ENCODE measurements at regions not wholly inside any gene's neighbourhood (a gene's known extent, or its start where the extent isn't known, plus 50 kb on each side); places are given as distances from the start of the nearest gene placed in this dataset.

- no peak for DNase-seq (ENCODE audit: low spot score)
- BruUV-seq (replicated peaks), result no TSS peak
- Histone ChIP-seq H3K36me3 (ENCODE audit: insufficient read depth, low read length, poor library complexity, severe bottlenecking) (no peaks in the 10 kb centered on the region), H3K4me1 (ENCODE audit: insufficient read depth, low read length, poor library complexity, severe bottlenecking) (no peaks in the 10 kb centered on the region), H3K27ac (ENCODE audit: low read depth, low read length, poor library complexity, severe bottlenecking) (no peak overlapping the region), H3K27me3 (replicated peaks; ENCODE audit: insufficient read depth, low read depth, low read length, poor library complexity) (peaks cover 7% of the 10 kb centered on the region), H3K4me3 (ENCODE audit: low read depth, low read length, poor library complexity, severe bottlenecking) (no peak overlapping the region), H3K9me3 (ENCODE audit: low read depth, low read length, poor library complexity, severe bottlenecking) (no peaks in the 10 kb centered on the region)
- TF ChIP-seq EZH2 (IDR thresholded peaks at IDR 0.05; ENCODE audit: borderline replicate concordance, low read depth, low read length, poor library complexity, severe bottlenecking) (no peak), CTCF (conservative IDR thresholded peaks at IDR 0.05; ENCODE audit: low read depth, low read length) (no peak)
- intact Hi-C loops (cut with micrococcal nuclease; ENCODE audit: unreplicated experiment), result no loop called here
- CTCF ChIA-PET, result no interaction called here
- POLR2A ChIA-PET (ENCODE audit: low non-redundant PET), result no interaction called here
These were observed 85.3 kb upstream of the STC2 start for GRCh38 chr5:173413471-173413982.

- intact Hi-C loops (cut with micrococcal nuclease; ENCODE audit: unreplicated experiment), result no loop called here
- ChIA-PET CTCF (no interaction called here), POLR2A (ENCODE audit: low non-redundant PET) (no interaction called here)
- H3K4me1 ChIP-seq (ENCODE audit: insufficient read depth, low read length, poor library complexity, severe bottlenecking), result no peaks in the 10 kb centered on the region
- TF ChIP-seq EZH2 (IDR thresholded peaks at IDR 0.05; ENCODE audit: borderline replicate concordance, low read depth, low read length, poor library complexity, severe bottlenecking) (no peak), CTCF (conservative IDR thresholded peaks at IDR 0.05; ENCODE audit: low read depth, low read length) (no peak)
- H3K4me3 ChIP-seq (ENCODE audit: low read depth, low read length, poor library complexity, severe bottlenecking), result no peak overlapping the region
- no peaks in the 10 kb centered on the region for H3K9me3 ChIP-seq (ENCODE audit: low read depth, low read length, poor library complexity, severe bottlenecking)
- H3K36me3 ChIP-seq (ENCODE audit: insufficient read depth, low read length, poor library complexity, severe bottlenecking), result no peaks in the 10 kb centered on the region
- DNase-seq (ENCODE audit: low spot score), result no peak
- H3K27ac ChIP-seq (ENCODE audit: low read depth, low read length, poor library complexity, severe bottlenecking), result no peak overlapping the region
- BruUV-seq (replicated peaks), result no TSS peak
- H3K27me3 ChIP-seq (replicated peaks; ENCODE audit: insufficient read depth, low read depth, low read length, poor library complexity), result peaks cover 7% of the 10 kb centered on the region
These were observed 84.4 kb upstream of the STC2 start for GRCh38 chr5:173412566-173412965.

- ChIA-PET POLR2A (ENCODE audit: low non-redundant PET) (no interaction called here), CTCF (no interaction called here)
- TF ChIP-seq EZH2 (IDR thresholded peaks at IDR 0.05; ENCODE audit: borderline replicate concordance, low read depth, low read length, poor library complexity, severe bottlenecking), result no peak
- TF ChIP-seq CTCF (conservative IDR thresholded peaks at IDR 0.05; ENCODE audit: low read depth, low read length), result no peak
- H3K36me3 ChIP-seq (ENCODE audit: insufficient read depth, low read length, poor library complexity, severe bottlenecking), result no peaks in the 10 kb centered on the region
- peaks cover 7% of the 10 kb centered on the region for H3K27me3 ChIP-seq (replicated peaks; ENCODE audit: insufficient read depth, low read depth, low read length, poor library complexity)
- BruUV-seq (replicated peaks), result no TSS peak
- H3K9me3 ChIP-seq (ENCODE audit: low read depth, low read length, poor library complexity, severe bottlenecking), result no peaks in the 10 kb centered on the region
- no peaks in the 10 kb centered on the region for H3K4me1 ChIP-seq (ENCODE audit: insufficient read depth, low read length, poor library complexity, severe bottlenecking)
- intact Hi-C loops (cut with micrococcal nuclease; ENCODE audit: unreplicated experiment), result no loop called here
- no peak for DNase-seq (ENCODE audit: low spot score)
- no peak overlapping the region for H3K27ac ChIP-seq (ENCODE audit: low read depth, low read length, poor library complexity, severe bottlenecking)
- no peak overlapping the region for H3K4me3 ChIP-seq (ENCODE audit: low read depth, low read length, poor library complexity, severe bottlenecking)
These were observed 83.8 kb upstream of the STC2 start for GRCh38 chr5:173411791-173412555.
